GM18909 (cell line): ENCODE measurements at regions not wholly inside any gene's neighbourhood (a gene's known extent, or its start where the extent isn't known, plus 50 kb on each side); places are given as distances from the start of the nearest gene placed in this dataset.
"Not testable (repeated sequence)": the region's sequence is repeated elsewhere in the genome, so short reads cannot be mapped to it uniquely, and the experiment has no call there.

Source experiments
- ATAC-seq: cut with Tn5 transposase; IDR thresholded peaks from one replicate; pipeline ENCODE4 v1.9.1; 2021; ENCODE audit warnings: mild to moderate bottlenecking; ENCODE audit not compliant: unreplicated experiment, poor library complexity

GRCh38 chr11:90453525-90453924 is 230.7 kb upstream of the CHORDC1 start:
- no peak for ATAC-seq

- ATAC-seq: no peak
Observed at GRCh38 chr11:90449606-90450005, 226.8 kb upstream of the CHORDC1 start.

DNA sequence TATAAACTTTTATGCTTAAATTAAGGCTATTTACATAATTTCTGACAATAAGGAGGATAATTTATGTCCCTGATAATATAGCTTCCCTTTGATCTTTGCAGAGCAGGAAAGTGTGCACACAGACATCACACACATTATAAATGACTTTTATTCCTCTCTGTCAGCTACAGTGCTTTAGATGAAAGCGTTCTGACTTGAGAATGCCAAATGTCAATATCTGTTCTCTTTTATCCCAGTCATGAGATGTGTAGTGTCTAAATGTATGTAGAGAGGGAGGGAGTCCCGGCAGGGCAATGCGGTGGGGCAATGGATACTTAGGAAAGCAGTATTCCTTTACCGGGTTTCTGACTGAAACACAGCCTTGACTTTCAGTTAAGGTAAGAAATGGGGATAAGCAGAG is 225.4 kb upstream of the CHORDC1 start:
- ATAC-seq: no peak

DNA sequence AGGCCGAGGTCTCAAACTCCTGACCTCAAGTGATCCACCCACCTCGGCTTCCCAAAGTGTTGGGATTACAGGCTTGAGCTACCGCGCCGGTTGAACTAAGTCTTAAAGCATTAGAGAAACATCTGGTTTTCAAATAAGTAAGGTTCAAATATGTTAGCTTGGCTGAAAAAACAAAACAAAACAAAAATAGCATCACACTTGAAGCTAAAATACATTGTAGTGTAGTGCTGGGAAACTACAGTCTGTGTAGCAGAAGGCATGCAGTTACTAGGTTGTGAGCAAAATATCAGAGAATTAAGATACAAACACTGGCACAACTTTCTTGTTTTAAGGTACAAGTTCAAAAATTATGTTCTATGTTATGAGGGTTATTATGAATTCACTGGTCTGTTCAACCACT is 224.8 kb upstream of the CHORDC1 start:
- no peak for ATAC-seq

GRCh38 chr11:90446207-90446606 is 223.4 kb upstream of the CHORDC1 start:
- ATAC-seq: no peak

GRCh38 chr11:90438069-90438468 is 215.2 kb upstream of the CHORDC1 start:
- ATAC-seq: no peak

- ATAC-seq: no peak
Observed at GRCh38 chr11:90434858-90435257, 212.0 kb upstream of the CHORDC1 start.

DNA sequence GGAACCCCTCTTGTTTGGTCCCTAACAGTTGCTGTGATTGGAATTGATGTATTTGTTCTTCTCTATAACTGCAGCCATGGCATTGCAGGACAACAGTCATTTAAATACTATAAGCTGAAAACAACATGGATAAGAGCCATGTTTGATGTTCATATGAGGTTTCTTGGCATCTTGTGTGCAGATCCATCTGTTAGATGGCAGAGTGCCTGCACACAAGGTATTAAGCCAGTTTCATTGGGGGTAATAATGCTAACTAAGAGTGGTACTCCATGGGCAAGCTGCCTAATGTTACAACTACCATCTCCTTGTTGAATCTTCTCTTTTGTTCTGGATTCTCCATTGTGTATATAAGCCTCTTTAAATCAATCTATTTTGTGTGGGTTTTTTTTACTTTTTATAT is 206.0 kb upstream of the CHORDC1 start:
- no peak for ATAC-seq

DNA sequence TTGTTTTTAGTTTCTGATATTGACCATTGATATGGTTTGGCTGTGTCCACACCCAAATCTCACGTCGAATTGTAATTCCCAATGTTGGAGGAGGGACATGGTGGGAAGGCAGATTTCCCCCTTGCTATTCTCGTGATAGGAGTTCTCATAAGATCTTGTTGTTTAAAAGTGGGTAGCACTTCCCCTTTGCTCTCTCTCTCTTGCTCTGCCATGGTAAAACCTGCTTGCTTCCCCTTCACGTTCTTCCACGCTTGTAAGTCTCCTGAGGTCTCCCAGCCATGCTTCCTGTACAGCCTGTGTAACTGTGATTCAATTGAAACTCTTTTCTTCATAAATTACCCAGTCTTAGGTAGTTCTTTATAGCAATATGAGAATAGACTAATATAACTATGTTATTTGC is 203.6 kb upstream of the CHORDC1 start:
- no peak for ATAC-seq

GRCh38 chr11:90423378-90423777 is 200.5 kb upstream of the CHORDC1 start:
- ATAC-seq: no peak

DNA sequence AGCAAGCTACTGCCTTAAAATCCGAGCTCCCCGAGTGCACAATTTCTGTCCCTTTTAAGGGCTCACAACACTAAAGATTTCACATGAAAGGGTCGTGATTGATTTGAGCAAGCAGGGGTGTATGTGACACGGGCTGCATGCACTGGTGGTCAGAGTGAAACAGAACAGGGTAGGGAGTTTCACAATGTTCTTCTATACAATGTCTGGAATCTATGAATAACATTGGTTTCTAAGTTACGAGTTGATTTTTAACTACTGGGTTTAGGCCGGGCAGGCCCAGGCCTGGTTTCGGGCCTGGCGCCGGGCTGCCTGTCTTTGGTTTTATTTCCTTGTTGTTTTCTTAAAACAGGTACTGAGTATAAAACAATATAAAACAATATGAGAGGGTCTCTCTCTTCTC is 199.9 kb upstream of the CHORDC1 start:
- not testable (repeated sequence) for ATAC-seq

- no peak for ATAC-seq
Observed at GRCh38 chr11:90414221-90414620, 191.4 kb upstream of the CHORDC1 start.

- peak; percentile 62 for ATAC-seq
Observed at GRCh38 chr11:90407350-90407749, 184.5 kb upstream of the CHORDC1 start.

DNA sequence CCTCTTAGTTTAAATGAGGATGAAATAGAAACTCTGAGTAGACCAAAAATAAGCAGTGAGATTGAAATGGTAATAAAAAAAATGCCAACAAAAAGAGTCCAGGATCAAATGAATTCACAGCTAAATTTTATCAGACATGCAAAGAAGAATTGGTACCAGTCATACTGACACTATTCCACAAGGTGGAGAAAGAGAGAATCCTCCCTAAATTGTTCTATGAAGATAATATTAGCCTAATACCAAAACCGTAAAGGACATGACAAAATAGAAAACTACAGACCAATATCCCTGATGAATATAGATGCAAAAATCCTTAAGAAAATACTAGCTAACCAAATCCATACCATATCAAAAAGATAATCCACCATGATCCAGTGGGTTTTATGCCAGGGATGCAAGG is 169.8 kb upstream of the CHORDC1 start:
- ATAC-seq: no peak

DNA sequence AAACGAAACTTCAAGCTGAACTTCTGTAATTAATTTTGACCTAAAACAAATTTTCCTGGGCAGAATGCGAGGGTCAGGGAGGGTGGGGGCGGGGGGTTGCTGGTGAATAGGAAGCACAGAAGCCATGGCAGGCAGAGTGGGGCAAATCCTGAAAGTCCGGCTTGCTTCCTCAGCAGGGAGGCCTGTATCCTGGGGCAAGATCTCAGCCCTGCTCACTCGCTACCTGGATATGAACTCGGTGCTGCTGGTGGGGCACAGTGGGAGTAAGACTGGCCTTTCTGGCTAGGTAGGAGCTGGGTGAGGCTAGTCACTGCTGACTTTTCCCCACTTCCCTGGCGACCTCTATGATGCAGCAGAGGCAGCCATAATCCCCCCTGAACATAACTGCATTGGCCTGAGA is 168.9 kb upstream of the CHORDC1 start:
- no peak for ATAC-seq

DNA sequence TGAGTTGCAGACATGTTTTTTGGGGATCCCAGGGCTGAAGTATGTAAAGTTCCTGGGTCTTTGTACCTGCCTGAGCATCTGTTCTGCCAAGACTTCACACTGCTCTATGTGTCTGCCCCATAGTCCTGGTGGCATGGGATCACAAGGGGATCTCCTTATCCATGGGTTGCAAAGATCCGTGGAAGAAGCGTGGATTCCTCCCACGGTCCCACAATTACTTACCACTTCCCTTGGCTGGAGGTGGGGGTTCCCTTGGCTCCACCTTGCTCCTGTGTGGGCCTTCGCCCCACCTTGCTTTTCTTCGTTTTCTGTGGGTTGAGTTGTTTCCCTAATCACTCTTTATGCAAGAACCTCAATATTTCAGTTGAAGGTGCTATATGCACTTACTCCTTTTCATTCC is 157.4 kb upstream of the CHORDC1 start:
- no peak for ATAC-seq

DNA sequence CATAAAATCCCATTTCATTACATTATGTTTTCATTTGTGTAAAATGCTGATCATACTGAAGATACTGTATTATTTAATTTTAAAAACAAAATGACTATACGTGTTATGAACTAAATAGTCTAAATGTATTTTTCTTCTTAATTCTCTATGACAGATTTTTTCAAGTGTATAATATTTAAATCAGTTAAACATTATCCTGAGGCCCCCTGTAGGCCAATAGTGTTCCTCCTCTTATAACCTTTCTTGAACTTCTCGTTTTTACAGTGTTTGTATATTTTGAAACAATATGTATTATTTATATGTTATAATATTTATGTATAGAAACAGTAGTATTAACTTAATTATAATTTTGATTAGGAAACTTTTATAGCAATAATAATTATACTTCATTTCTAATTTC is 151.1 kb upstream of the CHORDC1 start:
- no peak for ATAC-seq

DNA sequence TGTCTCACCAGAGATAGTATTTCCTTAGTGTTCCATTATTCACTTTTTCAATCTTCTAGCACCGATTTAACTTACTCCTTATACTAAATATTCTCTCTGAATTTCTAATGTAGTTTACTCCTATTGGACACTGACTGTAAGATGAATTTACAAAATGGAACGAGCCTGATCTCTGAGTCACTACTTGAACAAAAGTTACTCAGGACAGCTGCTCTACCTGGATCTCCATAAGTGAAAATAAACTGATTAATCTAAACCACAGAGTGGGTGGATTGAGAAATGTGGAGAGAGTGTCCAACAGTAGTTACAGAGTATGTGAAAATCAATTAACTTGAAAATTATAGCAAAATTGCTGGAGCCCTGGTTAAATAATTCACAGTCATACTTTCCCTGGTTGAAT is 141.7 kb upstream of the CHORDC1 start:
- no peak for ATAC-seq

DNA sequence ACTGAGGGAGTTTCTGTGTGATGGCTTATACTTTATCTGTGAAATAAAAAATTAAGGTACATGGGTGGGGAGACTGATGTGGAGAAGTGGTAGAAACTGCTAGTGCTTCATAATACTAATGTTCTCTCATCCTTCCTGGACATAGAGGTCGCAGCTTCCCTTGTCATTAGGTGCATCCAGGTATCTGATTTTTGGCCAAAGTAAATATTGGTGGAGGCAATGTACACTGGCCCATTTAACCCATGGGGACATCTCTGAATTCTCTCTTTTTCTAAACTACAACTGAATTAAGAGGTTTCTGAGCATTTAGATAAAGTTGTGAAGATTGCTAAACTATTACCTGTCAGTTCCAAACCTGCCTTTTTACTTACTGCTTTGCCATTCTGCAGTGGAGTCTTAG is 140.9 kb upstream of the CHORDC1 start:
- ATAC-seq: no peak

DNA sequence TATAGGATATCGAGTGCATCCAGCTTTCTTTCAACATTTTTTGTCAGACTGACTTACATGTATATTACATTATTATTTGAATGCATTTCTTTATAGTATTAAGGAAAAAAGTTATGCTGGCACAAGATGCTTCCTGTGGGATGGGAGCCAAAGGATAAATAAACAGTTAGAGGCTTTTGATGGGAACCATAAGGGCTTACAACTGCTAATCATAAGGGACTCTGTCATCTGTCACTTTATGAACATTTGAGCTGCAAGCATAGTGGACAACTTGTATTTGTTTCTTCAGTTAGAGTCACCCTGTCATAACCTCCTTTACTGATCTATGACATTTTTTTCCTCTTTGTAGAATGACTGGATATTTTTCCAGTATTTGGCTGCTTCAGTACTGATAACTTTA is 132.4 kb upstream of the CHORDC1 start:
- no peak for ATAC-seq

DNA sequence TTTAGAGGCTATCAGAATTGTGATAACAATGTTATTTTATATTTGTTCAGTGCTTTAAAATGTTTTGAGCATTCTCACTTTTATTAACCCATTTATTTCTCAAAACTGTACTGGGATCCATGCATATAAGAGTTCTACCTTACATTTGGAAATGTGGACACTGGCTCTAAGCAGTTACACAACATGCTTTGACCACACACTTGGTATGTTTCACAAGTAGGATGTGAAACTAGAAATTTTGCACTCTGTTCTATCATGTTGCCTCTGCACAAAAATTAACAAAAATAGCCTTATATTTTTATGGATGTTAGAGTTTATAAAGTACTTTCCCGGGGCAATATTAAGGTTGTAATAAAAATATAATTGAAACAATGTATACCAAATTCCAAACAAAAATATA is 126.9 kb upstream of the CHORDC1 start:
- no peak for ATAC-seq

GRCh38 chr11:90344546-90344945 is 121.7 kb upstream of the CHORDC1 start:
- ATAC-seq: no peak

GRCh38 chr11:90343673-90344072 is 120.8 kb upstream of the CHORDC1 start:
- ATAC-seq: no peak
